HCT116 (cell line): ENCODE measurements at regions not wholly inside any gene's neighbourhood (a gene's known extent, or its start where the extent isn't known, plus 50 kb on each side); places are given as distances from the start of the nearest gene placed in this dataset.

Experiments used
- CTCF ChIP-seq, 3 experiments: fragments of 200-600 bp in 1 of 3; sonication (generic) in 1 of 3; IDR thresholded peaks in 2 of 3; conservative IDR thresholded peaks in 1 of 3; 2 replicates each; pipeline ENCODE4 v1.5.1; 2012 to 2017; ENCODE audit warnings: low read depth in 2 of 3, low read length in 2 of 3, antibody characterized with exemption in 1 of 3, borderline replicate concordance in 1 of 3, control low read depth in 1 of 3, mild to moderate bottlenecking in 1 of 3, mixed read lengths in 1 of 3, mixed run types in 1 of 3, moderate library complexity in 1 of 3; ENCODE audit not compliant: insufficient read depth in 1 of 3
- EGR1 ChIP-seq: IDR thresholded peaks from 2 replicates; pipeline ENCODE4 v1.6.1; 2012; ENCODE audit warnings: low read depth
- JUND ChIP-seq: IDR thresholded peaks from 2 replicates; pipeline ENCODE4 v1.6.1; 2012
- POLR2A ChIP-seq: IDR thresholded peaks from 2 replicates; pipeline ENCODE4 v1.7.0; 2011; ENCODE audit warnings: borderline replicate concordance; ENCODE audit not compliant: insufficient read depth, insufficient read length; ENCODE audit errors: extremely low read depth
- POLR2AphosphoS5 ChIP-seq: IDR thresholded peaks from 2 replicates; pipeline ENCODE4 v1.6.1; 2011; ENCODE audit warnings: mild to moderate bottlenecking, low read depth, low read length, moderate library complexity
- RAD21 ChIP-seq: IDR thresholded peaks from 2 replicates; pipeline ENCODE4 v1.6.1; 2012; ENCODE audit warnings: low read depth, mild to moderate bottlenecking
- SRF ChIP-seq: IDR thresholded peaks from 2 replicates; pipeline ENCODE4 v1.6.1; 2012; ENCODE audit warnings: low read depth
- TCF7L2 ChIP-seq: IDR thresholded peaks from 2 replicates; pipeline ENCODE4 v1.7.0; 2011; ENCODE audit warnings: borderline replicate concordance, inconsistent platforms; ENCODE audit not compliant: insufficient read depth, insufficient read length; ENCODE audit errors: extremely low read depth
- ZBTB33 ChIP-seq: IDR thresholded peaks from 2 replicates; pipeline ENCODE4 v1.6.1; 2011; ENCODE audit warnings: mild to moderate bottlenecking, low read length, moderate library complexity; ENCODE audit not compliant: insufficient replicate concordance; ENCODE audit errors: extremely low read depth
- ZFX ChIP-seq: fragments of 450-650 bp; IDR thresholded peaks from 2 replicates; pipeline ENCODE4 v1.6.1; 2017
- ZNF274 ChIP-seq: fragments of 200-500 bp; sonication (Bioruptor generic); IDR thresholded peaks from 2 replicates; pipeline ENCODE4 v1.6.1; 2014; ENCODE audit warnings: mild to moderate bottlenecking, low read depth, low read length, inconsistent platforms

- no peak for TF ChIP-seq ZFX
- TF ChIP-seq POLR2AphosphoS5: no peak
- TF ChIP-seq RAD21: no peak
- no peak for TF ChIP-seq CTCF (IDR thresholded peaks at IDR 0.05 in 2 of 3, conservative IDR thresholded peaks at IDR 0.05 in 1 of 3; ENCODE audit: borderline replicate concordance in 1 of 3, insufficient read depth in 1 of 3, low read depth in 2 of 3, low read length in 2 of 3)
- TF ChIP-seq POLR2A: no peak
- TF ChIP-seq ZNF274: no peak
- TF ChIP-seq EGR1: no peak
- no peak for TF ChIP-seq ZBTB33
- no peak for TF ChIP-seq JUND
- no peak for TF ChIP-seq SRF
- TF ChIP-seq TCF7L2: no peak
Observed at GRCh38 chr6:108762394-108762793, 85.8 kb upstream of the ARMC2 start.
